ENCODE measurements at regions not wholly inside any gene's neighbourhood (a gene's known extent, or its start where the extent isn't known, plus 50 kb on each side); places are given as distances from the start of the nearest gene placed in this dataset.

DNA sequence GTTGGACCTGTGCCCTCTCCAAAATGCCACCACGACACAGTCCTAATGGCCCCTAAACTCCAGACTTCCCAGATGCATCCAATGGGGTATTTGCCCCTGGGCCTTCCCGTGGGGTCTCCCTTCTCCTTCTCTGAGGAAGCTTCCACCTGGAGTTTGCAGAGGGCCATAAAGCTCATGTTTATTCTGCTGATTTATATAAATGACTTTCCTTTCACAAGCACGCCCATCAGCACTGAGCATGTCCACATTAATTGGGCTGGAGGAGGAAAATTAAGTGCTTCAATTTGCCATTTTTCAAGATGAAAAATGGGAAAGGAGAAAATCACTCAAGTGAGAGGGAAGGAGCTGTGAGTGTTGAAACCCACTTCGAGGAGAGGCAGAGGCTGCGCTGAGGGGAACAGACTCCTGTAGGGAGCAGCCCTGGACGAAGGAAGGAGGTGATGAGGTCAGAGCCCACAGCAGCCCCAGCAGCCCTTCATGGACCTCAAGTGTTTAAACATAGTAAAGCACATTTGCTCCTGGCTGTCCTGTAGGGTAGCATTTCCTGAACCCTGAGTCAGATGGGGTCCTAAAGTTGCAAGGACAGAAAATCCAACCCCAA is 434.9 kb upstream of the SULF2 start:
- TF ChIP-seq, protein P1, sequence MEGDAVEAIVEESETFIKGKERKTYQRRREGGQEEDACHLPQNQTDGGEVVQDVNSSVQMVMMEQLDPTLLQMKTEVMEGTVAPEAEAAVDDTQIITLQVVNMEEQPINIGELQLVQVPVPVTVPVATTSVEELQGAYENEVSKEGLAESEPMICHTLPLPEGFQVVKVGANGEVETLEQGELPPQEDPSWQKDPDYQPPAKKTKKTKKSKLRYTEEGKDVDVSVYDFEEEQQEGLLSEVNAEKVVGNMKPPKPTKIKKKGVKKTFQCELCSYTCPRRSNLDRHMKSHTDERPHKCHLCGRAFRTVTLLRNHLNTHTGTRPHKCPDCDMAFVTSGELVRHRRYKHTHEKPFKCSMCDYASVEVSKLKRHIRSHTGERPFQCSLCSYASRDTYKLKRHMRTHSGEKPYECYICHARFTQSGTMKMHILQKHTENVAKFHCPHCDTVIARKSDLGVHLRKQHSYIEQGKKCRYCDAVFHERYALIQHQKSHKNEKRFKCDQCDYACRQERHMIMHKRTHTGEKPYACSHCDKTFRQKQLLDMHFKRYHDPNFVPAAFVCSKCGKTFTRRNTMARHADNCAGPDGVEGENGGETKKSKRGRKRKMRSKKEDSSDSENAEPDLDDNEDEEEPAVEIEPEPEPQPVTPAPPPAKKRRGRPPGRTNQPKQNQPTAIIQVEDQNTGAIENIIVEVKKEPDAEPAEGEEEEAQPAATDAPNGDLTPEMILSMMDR (conservative IDR thresholded peaks at IDR 0.05), result no peak
- TF ChIP-seq ZFX (IDR thresholded peaks at IDR 0.05), result no peak

All from C4-2B (cell line).